IPS-18c (cell line): ENCODE measurements at regions not wholly inside any gene's neighbourhood (a gene's known extent, or its start where the extent isn't known, plus 50 kb on each side); places are given as distances from the start of the nearest gene placed in this dataset.
A peak's percentile ranks its signal among the peaks of the same experiment; 100 is the strongest.

Experiments
- H3K4me3 ChIP-seq: 2 replicates; pipeline ENCODE4 v1.7.0; 2013; ENCODE audit warnings: low read depth, mild to moderate bottlenecking, low read length, moderate library complexity; ENCODE audit not compliant: insufficient read depth
- H3K9me3 ChIP-seq: one replicate; pipeline ENCODE4 v1.6.1; 2013; ENCODE audit warnings: mild to moderate bottlenecking, low read length, moderate library complexity; ENCODE audit not compliant: control insufficient read depth, insufficient read depth

DNA sequence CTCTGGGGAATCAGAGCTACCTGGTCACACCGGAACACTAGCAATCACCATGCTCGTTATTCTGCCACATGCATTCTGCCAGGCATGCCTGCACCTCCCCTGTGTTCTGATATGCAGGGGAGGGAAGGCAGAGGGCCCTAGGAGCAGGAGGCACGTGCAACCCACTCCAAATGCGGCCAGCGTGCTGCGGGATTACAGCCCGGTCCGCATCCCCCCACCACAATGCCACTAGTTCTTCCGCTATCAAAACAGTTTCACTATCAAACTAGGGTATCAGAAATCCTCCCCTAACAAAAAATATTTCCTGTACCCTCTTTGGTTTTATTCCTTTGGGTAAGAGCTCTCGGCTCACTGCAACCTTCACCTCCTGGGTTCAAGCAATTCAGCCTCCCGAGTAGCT, 223.2 kb upstream of the IGF1R start:
- peaks cover 5% of the 10 kb centered on the region for H3K9me3 ChIP-seq
- H3K4me3 ChIP-seq, result no peak overlapping the region

- Histone ChIP-seq H3K4me3 (no peak overlapping the region), H3K9me3 (peaks cover 10% of the 10 kb centered on the region)
These were observed 221.0 kb upstream of the IGF1R start for GRCh38 chr15:98427321-98427720.

DNA sequence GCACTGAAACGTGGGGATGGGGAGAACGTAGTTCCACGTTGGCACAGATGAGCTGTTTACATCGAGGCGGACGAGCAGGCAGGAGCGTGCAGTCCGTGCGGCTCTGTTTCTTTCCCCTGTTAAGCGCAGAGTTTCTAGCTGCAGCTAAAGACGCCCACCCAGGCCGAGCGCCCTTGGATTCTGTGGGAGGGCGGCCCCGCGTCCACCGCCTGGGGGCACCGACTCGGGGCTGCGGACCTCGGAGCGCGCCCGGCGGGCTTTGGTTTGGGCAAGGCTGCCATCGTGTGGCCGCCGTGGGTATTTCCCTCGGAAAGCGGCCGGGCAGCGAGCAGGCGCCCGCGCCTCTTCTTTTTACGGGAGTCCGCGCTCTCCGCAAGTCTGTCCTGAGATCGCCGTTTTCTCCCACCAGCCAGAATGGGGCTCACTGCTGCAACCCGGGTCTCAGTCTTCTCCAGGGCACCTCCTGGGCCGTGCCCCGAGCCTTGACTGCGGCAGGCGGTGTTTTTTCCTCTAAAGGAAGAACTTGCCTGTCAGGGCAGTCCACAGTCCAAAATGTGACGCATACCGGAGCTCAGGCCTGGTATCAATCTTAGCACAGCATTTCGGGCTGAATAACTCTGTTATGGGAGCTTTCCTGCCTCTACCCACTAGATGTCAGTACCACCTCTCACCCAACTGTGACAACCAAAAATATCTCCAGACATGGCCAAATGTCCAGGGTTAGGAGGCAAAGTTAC, 219.9 kb upstream of the IGF1R start:
- H3K4me3 ChIP-seq, result peak overlapping the region; percentile 57; the same call in 1 of the 2 replicates
- peaks cover 10% of the 10 kb centered on the region for H3K9me3 ChIP-seq

DNA sequence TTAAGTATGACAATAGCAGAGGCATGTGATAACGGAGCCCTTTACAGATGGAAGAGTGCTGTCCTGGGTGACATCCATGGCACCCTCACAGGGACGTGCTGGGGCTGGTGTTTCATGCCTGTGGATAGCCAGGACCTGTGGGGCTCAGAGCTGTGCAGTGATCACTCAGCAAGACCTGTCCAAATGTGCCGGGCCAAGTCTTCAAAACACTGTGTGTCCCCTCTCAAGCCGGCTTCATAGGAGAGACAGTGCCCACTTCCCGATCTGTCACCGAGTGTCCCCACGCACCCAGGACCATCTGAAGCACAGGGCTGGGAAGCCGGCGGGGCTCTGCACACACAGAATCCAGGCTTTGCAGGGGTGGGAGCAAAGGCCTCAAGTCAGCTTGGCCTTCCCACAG, 217.2 kb upstream of the IGF1R start:
- Histone ChIP-seq H3K9me3 (peaks cover 10% of the 10 kb centered on the region), H3K4me3 (no peak overlapping the region)

DNA sequence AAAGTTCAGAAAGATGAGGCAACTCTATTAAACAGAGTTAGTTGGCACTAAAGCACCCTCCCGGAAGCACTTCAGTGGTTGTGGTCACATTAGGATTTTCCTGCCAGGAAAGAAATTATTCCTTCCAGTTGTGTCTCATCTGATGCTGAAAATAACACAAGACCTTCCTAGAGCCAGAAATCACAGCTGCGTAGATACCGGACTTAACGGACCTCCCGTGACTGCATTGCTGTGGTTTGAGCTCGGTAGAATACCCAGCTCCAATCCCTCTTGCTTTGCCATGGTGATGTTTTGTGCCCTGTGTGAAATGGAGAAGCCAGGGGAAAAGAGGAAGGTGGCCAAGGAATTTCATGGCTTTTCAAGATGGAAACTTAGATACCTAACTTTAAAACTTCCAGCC, 215.0 kb upstream of the IGF1R start:
- Histone ChIP-seq H3K9me3 (peaks cover 10% of the 10 kb centered on the region), H3K4me3 (no peak overlapping the region)

DNA sequence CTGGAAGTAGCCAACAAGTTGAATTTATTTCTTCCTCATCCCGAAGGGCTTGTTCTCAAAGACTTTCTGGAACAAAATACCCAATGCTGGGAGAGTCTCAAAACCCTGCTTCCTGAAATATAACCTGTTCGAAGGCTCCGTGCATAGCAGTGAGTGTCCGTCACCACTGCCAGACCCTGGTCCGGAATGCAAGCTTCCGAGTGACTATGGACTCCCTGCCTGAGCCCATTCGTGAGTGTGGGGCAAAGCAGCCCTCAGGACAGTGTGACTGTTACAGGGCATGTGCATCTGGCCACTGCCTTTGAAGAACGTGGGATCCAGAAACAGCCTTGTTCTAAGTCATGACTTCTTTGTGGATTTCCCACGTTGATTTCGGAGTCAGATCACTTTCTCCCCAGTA, 214.5 kb upstream of the IGF1R start:
- Histone ChIP-seq H3K9me3 (peaks cover 9% of the 10 kb centered on the region), H3K4me3 (no peak overlapping the region)

DNA sequence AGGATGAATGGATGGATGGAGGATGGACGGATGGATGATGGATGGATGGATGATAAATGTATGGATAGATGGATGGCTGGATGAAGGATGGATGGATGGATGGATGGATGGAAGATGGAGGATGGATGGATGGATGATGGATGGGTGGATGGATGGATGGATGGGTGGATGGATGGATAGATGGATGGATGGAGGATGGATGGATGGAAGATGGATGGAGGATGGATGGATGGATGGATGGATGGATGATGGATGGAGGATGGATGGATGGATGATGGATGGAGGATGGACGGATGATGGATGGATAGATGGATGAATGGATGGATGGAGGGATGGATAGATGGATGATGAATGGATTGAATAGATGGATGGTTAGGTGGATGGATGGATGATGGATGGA, 210.6 kb upstream of the IGF1R start:
- no peaks in the 10 kb centered on the region for H3K9me3 ChIP-seq
- H3K4me3 ChIP-seq, result no peak overlapping the region

- H3K4me3 ChIP-seq, result no peak overlapping the region
- H3K9me3 ChIP-seq, result no peaks in the 10 kb centered on the region
These were observed 210.0 kb upstream of the IGF1R start for GRCh38 chr15:98438326-98438725.

DNA sequence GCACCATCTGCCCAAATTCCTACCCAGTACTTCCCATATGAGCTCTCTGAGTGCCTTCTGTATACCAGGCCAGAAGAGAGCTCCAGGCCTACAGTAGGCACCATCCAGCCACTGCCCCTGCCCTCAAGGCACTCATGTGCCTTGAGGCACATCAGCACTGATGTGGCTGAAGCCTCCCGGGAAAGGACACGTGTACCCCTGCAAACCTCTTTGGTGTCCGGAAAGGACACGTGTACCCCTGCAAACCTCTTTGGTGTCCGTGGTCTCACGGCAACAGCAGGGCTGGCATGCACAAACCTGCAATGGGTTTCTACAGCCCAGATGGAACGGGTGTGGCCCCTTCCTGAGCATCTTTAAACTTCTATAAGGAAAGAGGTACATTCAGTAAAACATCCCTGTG, 209.4 kb upstream of the IGF1R start:
- Histone ChIP-seq H3K9me3 (no peaks in the 10 kb centered on the region), H3K4me3 (no peak overlapping the region)

DNA sequence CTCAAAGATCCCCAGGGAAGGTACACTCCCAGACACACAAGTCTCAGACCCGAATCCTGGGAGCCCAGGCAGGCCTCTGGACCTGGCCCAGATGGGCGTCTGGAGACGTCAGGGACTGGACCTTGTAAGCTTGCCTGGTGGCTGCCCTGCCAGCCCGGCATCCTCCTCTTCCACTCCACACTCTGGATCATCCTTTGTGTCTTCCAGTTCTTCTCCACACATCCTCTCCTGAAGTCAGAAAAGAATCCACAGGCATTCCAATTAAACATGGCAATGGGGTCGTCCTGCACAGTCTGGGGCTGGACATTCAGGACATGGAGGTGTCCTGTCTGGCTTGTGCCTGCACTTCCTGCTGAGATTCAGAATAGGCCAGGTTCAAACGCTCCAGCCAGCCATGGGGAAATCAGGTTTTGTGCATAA, 208.8 kb upstream of the IGF1R start:
- H3K4me3 ChIP-seq, result no peak overlapping the region
- no peaks in the 10 kb centered on the region for H3K9me3 ChIP-seq

DNA sequence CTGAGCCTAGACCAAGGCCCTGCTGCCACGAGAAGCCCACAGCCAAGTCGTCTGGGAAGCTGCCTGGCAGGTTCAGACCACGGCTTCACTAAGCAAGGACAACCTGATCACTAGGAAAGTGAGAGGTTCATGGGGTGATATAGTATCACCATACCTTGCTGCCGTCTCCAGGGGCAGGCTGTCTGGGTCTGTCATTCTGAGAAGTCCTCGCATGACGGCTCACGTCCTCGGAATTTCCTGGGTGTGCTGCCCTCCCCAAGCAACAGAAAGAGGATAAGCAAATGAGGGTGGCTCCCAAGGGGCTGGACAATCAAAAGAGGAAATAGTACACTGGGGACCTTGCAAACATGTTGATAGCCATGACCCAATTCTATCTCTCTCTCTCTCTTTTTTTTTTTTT, 207.4 kb upstream of the IGF1R start:
- no peaks in the 10 kb centered on the region for H3K9me3 ChIP-seq
- no peak overlapping the region for H3K4me3 ChIP-seq

GRCh38 chr15:98441599-98441998, 206.7 kb upstream of the IGF1R start:
- Histone ChIP-seq H3K4me3 (no peak overlapping the region), H3K9me3 (peaks cover under 1% of the 10 kb centered on the region)

- peaks cover 2% of the 10 kb centered on the region for H3K9me3 ChIP-seq
- no peak overlapping the region for H3K4me3 ChIP-seq
These were observed 205.9 kb upstream of the IGF1R start for GRCh38 chr15:98442379-98442833.

DNA sequence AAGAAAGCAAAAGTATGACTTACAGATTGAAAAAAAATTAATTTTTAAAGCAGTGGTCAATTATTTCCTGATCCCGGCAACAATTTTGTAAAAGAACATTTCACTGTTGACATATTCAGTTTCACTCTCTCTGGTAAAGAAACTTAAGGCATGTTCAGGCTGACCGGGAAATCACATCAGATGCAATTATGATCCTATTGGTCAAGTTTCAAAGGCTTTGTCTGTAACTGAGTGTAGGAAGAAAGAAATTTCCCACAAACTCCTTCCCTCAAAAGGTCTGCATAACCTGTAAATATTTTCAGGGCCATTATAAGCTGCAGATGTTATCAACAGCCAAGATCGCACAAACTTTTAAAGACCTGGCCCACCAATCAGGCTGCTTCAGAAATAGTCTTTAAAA, 205.4 kb upstream of the IGF1R start:
- Histone ChIP-seq H3K4me3 (no peak overlapping the region), H3K9me3 (peaks cover 2% of the 10 kb centered on the region)

DNA sequence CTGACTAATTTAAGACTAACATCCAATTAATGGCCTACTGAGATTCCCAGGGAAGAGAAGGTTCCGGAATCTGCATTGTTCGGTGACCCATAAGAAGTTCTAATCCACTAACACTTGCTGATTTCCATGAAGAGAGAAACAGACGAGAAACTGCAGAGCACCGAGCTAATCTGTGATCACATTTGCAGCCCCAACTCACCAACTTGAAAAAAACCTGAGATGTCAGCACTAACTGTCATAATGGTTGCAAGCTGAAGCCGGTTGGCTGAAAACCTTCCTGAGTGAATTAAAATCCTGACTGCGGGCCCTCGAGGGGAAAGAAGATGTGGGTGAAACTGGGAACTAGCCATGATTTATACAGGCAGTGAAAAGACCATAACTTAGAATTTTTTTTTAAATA, 204.8 kb upstream of the IGF1R start:
- peaks cover 2% of the 10 kb centered on the region for H3K9me3 ChIP-seq
- H3K4me3 ChIP-seq, result no peak overlapping the region

GRCh38 chr15:98444138-98444537, 204.2 kb upstream of the IGF1R start:
- H3K4me3 ChIP-seq, result no peak overlapping the region

GRCh38 chr15:98445315-98445714, 203.0 kb upstream of the IGF1R start:
- H3K9me3 ChIP-seq, result peaks cover 2% of the 10 kb centered on the region
- no peak overlapping the region for H3K4me3 ChIP-seq

More at GRCh38 chr15:98444138-98444537, 204.2 kb upstream of the IGF1R start:
- H3K9me3 ChIP-seq, result peaks cover 2% of the 10 kb centered on the region

DNA sequence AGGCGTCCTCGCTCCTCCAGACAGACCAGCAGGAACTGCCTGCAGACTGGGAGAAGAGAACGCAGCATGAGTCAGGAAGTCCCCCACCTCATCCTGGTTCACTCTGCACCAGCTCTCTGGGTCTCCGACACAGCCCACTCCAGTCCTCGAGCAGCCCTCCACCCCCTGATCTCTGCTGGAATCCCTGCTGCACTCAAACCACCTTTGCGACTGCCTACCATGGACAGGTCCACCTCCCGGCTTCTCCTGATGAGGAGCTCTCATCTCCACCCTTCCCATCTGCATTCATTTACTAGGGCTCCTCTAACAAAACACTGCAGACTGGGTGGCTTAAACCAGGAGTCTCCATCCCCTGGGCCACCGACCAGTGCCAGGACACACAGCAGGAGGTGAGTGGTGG, 202.3 kb upstream of the IGF1R start:
- H3K9me3 ChIP-seq, result peaks cover 2% of the 10 kb centered on the region
- no peak overlapping the region for H3K4me3 ChIP-seq

DNA sequence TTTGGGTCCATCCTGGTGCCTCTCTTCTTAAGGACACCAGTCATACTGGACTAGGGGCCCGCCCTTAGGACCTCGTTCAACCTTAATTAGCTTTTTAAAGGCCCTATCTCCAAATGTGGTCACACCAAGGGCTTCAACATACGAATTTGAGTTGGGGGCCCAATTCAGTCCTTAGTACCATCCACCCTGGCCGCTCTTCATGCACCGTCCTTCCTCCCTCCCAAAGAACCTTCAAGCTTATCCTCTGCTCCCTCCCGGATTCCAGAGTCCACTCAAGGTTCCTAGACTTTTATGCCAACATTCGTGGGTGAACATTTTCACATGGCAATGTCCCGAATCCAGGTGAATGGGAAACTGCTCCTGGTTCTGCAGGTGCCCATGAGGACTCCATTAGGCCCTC, 201.3 kb upstream of the IGF1R start:
- Histone ChIP-seq H3K4me3 (no peak overlapping the region), H3K9me3 (peaks cover 2% of the 10 kb centered on the region)
